Psoas muscle (tissue), 7 donors: ENCODE measurements at regions not wholly inside any gene's neighbourhood (a gene's known extent, or its start where the extent isn't known, plus 50 kb on each side); places are given as distances from the start of the nearest gene placed in this dataset.

ENCODE experiments used
- ATAC-seq, 4 donors: fragments of 200-7000 bp; cut with Tn5 transposase; one replicate each; pipeline ENCODE4 v1.9.1; 2020; ENCODE audit warnings: moderate library complexity in 3 of 4, mild to moderate bottlenecking in 2 of 4
- DNase-seq, 2 donors: peaks; one replicate each; pipeline ENCODE4 v3.0.0-alpha.2; 2020
- H3K27ac ChIP-seq: fragments of 200-600 bp; one replicate; pipeline ENCODE4 v1.8.0; 2022
- H3K27me3 ChIP-seq, 3 donors: fragments of 200-600 bp in 1 of 3; one replicate each; pipeline versions ENCODE4 v1.6.1 to v1.8.0; 2013 to 2022; ENCODE audit warnings: low read length in 2 of 3, mild to moderate bottlenecking in 2 of 3, moderate library complexity in 1 of 3; ENCODE audit not compliant: insufficient read depth in 3 of 3
- H3K36me3 ChIP-seq, 2 donors: fragments of 200-600 bp in 1 of 2; one replicate each; pipeline versions ENCODE4 v1.6.1 to v1.8.0; 2013 to 2022; ENCODE audit warnings: low read depth in 1 of 2, mild to moderate bottlenecking in 1 of 2, moderate library complexity in 1 of 2; ENCODE audit not compliant: insufficient read depth in 1 of 2
- H3K4me1 ChIP-seq: fragments of 200-600 bp; one replicate; pipeline ENCODE4 v1.8.0; 2022
- H3K4me3 ChIP-seq: fragments of 200-600 bp; one replicate; pipeline ENCODE4 v1.8.0; 2022; ENCODE audit warnings: mild to moderate bottlenecking
- H3K9me3 ChIP-seq: fragments of 200-600 bp; one replicate; pipeline ENCODE4 v1.8.0; 2022
- WGBS, 3 donors: extraction: QIAGEN DNeasy Blood & Tissue Kit; methylation state at CpG; one replicate each; pipeline versions ENCODE4 v1.1.6 to v1.1.7; 2013; 5-methylcytosine and 5-hydroxymethylcytosine counted together
- intact Hi-C, 2 donors: fragments of 100-400 bp; cut with DNase I; formaldehyde crosslinking; loops; one replicate each; pipeline versions ENCODE4 v1.11.0 to v1.14.2; 2022
- TF ChIP-seq, protein P1 (sequence below): fragments of 200-600 bp; IDR thresholded peaks from one replicate; pipeline ENCODE4 v1.8.0; 2022; ENCODE audit warnings: antibody characterized with exemption
- donor health status: healthy with polysubstance abuse.
- donor health status: DM: no; HTN: no; CAD: no; lungs with moderate emphysema.
- donor health status: Bipolar disorder and iron deficiency.
- donor health status: healthy.
- donor health status: DM: yes; HTN: yes; CAD: no.
- donor health status: DM: no; HTN: no; CAD: no.
- donor health status: DM: yes; HTN: yes; CAD: no.

DNA sequence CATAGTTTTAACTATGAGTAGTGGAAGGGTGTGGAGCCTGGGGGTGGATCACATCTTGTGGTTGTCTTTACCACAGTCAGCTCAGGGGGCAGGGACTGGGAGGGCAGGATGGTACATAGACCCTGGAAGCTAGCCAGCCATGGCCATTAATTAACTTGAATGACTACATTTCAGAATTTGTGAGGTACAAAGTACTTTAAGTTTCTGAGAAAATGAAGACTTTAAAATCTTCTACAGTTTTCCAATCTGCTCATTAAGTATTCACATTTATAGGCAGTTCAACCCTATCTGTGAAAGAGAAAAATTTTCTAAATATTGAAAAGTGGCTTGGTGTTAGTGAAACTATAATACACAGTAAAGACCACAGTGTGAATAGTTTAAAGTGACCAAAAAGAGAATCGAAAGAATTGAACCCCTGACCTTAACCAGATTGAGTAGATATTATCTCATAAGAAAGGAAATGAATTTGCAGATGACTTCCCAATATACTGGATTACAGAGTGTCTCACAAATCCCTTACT is 234.2 kb upstream of the MEF2C start:
- Histone ChIP-seq H3K36me3 (no peaks in the 10 kb centered on the region), H3K27ac (no peak overlapping the region), H3K9me3 (no peaks in the 10 kb centered on the region), H3K4me3 (no peak overlapping the region), H3K4me1 (no peaks in the 10 kb centered on the region), H3K27me3 (no peaks in the 10 kb centered on the region)
- ATAC-seq, result no peak
- intact Hi-C loops, result no loop called here
- TF ChIP-seq, protein P1, sequence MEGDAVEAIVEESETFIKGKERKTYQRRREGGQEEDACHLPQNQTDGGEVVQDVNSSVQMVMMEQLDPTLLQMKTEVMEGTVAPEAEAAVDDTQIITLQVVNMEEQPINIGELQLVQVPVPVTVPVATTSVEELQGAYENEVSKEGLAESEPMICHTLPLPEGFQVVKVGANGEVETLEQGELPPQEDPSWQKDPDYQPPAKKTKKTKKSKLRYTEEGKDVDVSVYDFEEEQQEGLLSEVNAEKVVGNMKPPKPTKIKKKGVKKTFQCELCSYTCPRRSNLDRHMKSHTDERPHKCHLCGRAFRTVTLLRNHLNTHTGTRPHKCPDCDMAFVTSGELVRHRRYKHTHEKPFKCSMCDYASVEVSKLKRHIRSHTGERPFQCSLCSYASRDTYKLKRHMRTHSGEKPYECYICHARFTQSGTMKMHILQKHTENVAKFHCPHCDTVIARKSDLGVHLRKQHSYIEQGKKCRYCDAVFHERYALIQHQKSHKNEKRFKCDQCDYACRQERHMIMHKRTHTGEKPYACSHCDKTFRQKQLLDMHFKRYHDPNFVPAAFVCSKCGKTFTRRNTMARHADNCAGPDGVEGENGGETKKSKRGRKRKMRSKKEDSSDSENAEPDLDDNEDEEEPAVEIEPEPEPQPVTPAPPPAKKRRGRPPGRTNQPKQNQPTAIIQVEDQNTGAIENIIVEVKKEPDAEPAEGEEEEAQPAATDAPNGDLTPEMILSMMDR, result no peak
- WGBS, 3 donors, result 64 to 69% (median 69%) methylated on average over 1 of the region's 1 CpG
- no peak for DNase-seq

DNA sequence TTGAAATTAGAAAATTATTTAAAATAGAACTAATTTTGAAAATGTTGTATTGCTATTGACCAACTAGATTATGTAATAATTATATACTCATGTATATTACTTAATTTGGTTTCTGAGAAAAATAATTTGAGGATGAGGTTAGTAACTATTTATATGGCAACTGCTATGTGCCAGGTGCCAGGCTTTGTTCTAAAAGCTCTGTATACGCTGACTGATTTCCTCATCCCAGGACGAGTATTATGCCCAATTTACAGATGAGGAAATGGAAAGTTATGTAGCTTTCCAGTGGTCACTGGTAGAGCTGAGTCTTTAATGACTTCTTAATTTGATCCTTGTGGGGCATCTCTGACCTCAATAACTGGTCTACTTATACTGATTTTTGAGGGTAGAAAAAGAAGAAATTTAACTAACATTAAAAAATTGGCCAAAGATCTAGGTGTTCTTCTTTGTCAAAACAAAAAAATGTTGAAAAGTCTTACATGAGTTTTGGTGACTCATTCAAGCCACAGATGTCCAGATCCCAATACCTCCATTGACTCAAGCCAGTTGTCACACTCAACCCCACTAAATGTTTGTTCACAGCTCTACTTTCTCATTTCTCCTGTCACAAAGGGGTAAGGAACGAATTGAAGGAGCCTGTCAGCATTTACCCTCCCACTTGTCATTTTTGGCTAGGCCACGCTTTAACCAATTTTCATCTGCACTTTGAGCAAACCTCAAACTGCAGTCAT is 228.1 kb upstream of the MEF2C start:
- no peaks in the 10 kb centered on the region for H3K36me3 ChIP-seq
- H3K27ac ChIP-seq, result no peak overlapping the region
- H3K4me3 ChIP-seq, result no peak overlapping the region
- TF ChIP-seq, protein P1, result no peak
- ATAC-seq (peak in 1 of 4 donors; percentile 45), DNase-seq (no peak)
- intact Hi-C loops, result no loop called here
- no peaks in the 10 kb centered on the region for H3K27me3 ChIP-seq
- H3K4me1 ChIP-seq, result no peaks in the 10 kb centered on the region
- no peaks in the 10 kb centered on the region for H3K9me3 ChIP-seq
- 56 to 74% (median 60%) methylated on average over 4 of the region's 4 CpGs for WGBS, 3 donors

DNA sequence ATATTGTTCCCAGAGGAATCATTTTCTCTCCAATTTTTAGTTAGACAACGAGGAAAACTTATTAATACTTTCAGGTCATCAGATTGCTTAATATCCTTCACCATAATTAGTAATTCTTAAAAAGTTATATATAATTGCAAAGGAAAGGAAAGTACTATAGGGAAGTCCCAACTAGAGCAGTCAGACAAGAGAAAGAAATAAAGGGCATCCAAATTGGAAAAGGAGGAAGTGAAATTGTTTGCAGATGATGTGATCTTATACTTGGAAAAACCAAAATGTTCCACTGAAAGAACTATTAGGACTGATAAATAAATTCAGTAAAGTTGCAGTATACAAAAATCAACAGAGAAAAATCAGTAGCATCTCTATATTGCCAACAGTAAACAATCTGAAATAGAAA is 223.5 kb upstream of the MEF2C start:
- intact Hi-C loops, result no loop called here
- TF ChIP-seq, protein P1, result no peak
- DNase-seq (no peak), ATAC-seq (no peak)
- Histone ChIP-seq H3K27me3 (no peaks in the 10 kb centered on the region), H3K9me3 (no peaks in the 10 kb centered on the region), H3K36me3 (no peaks in the 10 kb centered on the region), H3K27ac (no peak overlapping the region), H3K4me1 (no peaks in the 10 kb centered on the region), H3K4me3 (no peak overlapping the region)
- WGBS, 3 donors, result 33 to 64% (median 46%) methylated on average over 1 of the region's 1 CpG

DNA sequence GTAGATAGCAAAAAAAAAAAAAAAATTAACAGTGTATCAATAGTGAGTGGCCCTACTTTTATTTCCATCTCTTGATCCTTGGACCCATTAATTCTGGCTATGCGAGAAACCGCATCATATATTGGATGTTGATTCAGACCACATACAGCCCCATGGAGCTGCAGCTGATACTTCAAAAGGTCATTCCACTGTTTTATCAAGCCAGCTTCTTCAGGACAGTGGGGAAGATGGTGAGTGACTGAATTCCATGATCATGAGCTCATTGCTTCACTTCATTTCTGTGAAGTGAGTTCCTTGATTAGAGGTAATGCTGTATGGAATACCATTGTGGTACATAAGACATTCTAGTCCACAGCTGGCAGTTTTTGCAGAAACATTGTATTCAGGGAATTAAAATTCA is 222.9 kb upstream of the MEF2C start:
- H3K4me3 ChIP-seq, result no peak overlapping the region
- no peaks in the 10 kb centered on the region for H3K4me1 ChIP-seq
- no peak overlapping the region for H3K27ac ChIP-seq
- TF ChIP-seq, protein P1, result no peak
- H3K27me3 ChIP-seq, result no peaks in the 10 kb centered on the region
- DNase-seq, result no peak
- H3K36me3 ChIP-seq, result no peaks in the 10 kb centered on the region
- intact Hi-C loops, result no loop called here
- no peak for ATAC-seq
- H3K9me3 ChIP-seq, result no peaks in the 10 kb centered on the region
- WGBS, 3 donors, result 96 to 99% (median 99%) methylated on average over 2 of the region's 2 CpGs
